OCI-LY7 (cell line): ENCODE measurements at regions not wholly inside any gene's neighbourhood (a gene's known extent, or its start where the extent isn't known, plus 50 kb on each side); places are given as distances from the start of the nearest gene placed in this dataset.

Source experiments
- EZH2phosphoT487 ChIP-seq: fragments of 200-600 bp; sonication (generic); IDR thresholded peaks from 2 replicates; pipeline ENCODE4 v1.6.1; 2018; ENCODE audit warnings: low read depth, borderline replicate concordance, mild to moderate bottlenecking, mixed run types, antibody characterized with exemption, low read length, moderate library complexity, mixed read lengths
- TF ChIP-seq, protein P1 (sequence below): fragments of 200-600 bp; sonication (generic); conservative IDR thresholded peaks from 2 replicates; pipeline ENCODE4 v1.5.1; 2014; ENCODE audit warnings: mild to moderate bottlenecking, antibody characterized with exemption, low read length, moderate library complexity, mixed read lengths

DNA sequence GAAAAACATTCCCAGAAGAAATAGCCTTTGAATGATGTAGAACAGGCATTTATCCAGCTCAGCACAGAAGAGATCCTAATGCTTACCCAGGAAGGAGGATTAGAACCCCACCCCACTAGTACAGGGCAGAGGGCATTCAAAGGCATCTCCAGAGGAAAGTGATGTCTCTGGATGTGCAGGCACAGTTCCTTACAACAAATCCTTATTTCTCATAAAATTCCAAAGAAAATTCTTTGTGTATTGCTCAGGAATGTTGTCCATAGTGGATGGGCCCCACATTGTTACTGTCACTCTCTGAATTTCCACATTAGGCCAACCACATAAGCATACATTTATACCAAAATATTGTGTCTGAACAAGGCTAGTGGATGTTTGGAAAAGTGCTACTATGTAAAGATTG, 243.0 kb downstream of the ADRA2A start:
- TF ChIP-seq, protein P1, sequence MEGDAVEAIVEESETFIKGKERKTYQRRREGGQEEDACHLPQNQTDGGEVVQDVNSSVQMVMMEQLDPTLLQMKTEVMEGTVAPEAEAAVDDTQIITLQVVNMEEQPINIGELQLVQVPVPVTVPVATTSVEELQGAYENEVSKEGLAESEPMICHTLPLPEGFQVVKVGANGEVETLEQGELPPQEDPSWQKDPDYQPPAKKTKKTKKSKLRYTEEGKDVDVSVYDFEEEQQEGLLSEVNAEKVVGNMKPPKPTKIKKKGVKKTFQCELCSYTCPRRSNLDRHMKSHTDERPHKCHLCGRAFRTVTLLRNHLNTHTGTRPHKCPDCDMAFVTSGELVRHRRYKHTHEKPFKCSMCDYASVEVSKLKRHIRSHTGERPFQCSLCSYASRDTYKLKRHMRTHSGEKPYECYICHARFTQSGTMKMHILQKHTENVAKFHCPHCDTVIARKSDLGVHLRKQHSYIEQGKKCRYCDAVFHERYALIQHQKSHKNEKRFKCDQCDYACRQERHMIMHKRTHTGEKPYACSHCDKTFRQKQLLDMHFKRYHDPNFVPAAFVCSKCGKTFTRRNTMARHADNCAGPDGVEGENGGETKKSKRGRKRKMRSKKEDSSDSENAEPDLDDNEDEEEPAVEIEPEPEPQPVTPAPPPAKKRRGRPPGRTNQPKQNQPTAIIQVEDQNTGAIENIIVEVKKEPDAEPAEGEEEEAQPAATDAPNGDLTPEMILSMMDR, result no peak
- no peak for TF ChIP-seq EZH2phosphoT487
